Activated CD4-positive, alpha-beta T cell treated with anti-CD3 and anti-CD28 coated beads, Interleukin-2, amount 50 U/mL, for 48 hours (primary cell): ENCODE measurements at regions not wholly inside any gene's neighbourhood (a gene's known extent, or its start where the extent isn't known, plus 50 kb on each side); places are given as distances from the start of the nearest gene placed in this dataset.

Experiments used
- DNase-seq, 2 experiments: peaks; one replicate each; pipeline ENCODE4 v3.0.0-alpha.2; 2020

DNA sequence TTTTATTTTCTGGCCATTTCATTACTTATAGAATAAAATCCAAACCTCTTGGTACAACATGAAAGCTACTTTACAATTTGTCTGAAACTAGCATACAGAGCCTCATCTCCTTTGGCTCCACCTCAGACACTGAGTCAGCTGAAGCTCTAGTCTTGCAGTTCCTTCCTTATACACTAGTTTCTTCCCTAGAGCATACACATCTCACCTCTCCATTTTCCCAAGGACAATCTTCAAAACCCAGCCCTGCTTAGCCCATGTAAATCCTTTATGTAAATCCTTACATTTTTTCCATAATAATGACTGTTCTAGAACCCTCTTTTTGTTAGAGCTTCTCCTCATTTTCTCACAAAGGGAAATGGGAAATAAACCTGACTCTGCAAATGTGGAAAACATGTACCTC lies 463.4 kb downstream of the SLC16A7 start:
- DNase-seq, result no peak

DNA sequence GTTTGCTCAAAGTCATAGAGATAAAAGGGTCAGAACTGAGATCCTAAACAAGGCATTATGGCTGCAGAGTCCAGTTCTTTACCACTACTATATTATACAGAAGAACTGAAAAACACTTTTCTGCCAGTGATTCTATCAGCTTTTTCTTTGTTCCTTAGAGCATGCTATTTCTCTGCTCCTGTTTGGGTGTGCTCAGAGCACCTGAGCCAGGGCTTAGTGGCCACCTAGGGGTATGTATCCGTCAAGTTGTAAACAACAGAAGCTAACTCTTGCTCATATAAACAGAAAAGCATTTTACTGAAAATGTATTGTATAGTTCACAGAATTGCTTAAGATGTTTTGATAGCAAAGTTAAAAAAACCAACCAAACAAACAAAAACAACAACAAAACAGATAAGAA lies 470.8 kb downstream of the SLC16A7 start:
- DNase-seq, result no peak

DNA sequence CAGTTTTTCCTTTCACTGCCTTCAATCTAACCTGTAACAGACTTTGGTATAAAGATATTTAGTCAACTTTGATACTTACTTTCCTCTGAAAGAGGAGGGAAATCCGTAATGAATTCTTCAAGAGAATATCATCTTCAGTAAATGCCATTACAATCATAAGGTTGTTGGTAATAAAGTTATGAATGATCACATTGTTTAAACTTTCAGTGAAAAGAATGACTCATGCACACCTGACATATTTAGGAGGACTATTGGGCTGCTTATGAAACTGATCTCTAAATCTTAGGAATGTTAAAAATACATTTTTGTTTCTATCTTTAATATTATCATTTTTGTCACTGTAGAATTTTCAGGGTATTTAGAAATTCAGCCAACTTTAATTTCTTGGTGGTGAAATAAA lies 474.7 kb downstream of the SLC16A7 start:
- no peak for DNase-seq

DNA sequence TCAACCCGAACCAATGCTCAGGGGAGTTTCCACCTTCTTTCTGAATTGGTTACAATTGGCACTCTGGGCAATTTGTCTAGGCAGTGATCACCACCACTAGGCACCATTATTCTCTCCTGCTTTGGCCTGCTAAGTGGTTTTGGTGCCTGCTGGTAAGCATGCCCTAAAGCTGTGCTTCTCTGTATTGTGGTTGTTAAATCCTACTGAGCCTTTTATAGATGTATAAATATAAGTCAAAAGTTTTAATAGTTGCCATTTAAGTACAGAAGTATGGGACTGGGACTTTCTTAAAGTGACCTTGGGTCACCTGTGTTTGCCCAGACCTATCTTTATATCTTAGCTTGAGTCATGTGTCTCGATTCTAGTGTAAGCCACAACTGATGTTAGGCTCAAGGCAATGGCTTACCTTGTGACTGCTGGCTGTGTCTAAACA lies 475.9 kb downstream of the SLC16A7 start:
- DNase-seq, result no peak

DNA sequence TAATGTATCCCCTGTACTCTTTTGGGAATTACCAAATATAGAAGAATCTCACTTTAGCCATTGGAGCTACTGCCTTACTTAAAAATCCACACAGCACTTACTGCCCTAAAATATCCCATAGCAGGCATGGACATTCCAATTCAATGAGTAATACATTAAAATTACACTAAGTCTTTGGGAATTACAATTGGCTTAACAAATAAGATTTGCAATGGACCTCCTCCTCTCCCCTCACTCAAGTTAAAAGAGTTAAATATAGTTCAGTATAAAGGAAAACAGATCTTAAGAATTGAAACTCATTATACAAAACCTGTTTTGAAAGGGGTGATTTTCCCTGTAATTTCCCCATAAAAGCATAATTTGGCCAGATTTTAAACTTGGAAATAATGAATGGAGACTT lies 477.1 kb downstream of the SLC16A7 start:
- DNase-seq, result no peak

DNA sequence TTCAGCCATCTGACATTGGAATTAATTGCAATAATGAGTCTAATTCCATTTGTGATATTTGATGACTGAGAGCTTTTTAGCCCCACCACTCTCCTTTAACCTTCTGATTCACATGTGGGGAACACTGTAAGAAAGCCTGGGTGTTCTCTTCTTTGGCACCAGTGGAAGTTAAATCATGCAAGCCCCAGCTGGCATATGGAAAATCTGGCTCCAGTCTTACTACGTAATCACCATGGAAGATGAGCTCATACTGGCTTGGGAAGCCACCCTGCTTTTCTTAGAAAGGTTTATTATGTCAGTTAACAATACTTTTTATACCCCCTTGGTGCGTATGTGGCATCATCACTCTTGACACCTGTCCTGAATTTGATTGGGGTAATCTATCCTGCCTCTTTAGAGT lies 479.3 kb downstream of the SLC16A7 start:
- no peak for DNase-seq

DNA sequence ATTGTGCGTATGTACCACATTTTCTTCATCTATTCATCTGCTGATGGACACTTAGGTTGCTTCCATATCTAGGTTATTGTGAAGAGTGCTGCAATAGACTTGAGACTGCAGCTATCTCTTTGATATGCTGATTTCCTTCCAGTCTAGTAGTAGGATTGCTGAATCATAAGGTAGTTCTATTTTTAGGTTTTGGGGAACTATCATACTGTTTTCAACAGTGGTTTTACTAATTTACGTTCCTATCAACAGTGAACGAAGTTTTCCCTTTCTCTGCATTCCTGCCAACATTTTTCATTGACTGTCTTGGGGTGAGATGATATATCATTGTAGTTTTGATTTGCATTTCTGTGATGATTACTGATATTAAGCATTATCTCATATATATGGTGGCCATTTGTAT lies 482.2 kb downstream of the SLC16A7 start:
- DNase-seq, result no peak

DNA sequence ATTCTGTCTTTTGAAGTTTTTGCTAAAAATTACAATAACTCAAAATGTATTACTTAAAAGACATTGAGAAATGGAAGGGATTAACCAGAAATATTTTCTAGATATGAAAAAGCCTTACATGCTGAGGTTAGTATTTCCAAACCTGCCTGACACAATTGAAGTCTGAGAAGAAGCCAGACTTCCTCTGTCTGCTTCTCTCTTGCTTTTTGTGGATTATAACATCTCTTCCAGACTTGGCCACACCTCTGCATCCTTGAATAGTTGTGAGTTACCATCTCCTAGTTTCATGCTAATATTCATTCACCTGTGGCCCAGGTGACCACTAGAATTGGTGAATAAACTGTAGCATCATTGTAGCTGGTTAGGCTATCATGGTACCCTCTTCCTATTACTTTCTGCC lies 497.6 kb downstream of the SLC16A7 start:
- DNase-seq, result no peak

DNA sequence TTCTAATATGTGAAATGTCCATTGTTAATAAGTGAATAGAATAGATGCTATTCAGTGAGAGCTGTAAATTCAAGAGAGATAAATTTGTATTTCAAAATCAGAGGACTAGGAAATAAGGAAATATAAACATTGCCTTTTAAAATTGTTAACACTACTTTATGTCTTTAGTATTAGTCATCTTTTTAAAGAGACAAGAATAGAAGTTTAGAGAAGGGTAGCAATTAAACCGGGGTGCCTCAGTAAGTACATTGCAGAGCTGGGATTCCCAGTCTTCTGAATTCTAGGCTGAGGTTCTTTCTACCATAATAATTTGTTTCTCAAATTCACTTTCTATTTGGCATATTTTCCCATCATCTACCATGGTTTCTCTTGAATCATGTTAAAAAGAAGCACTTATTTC lies 498.6 kb downstream of the SLC16A7 start:
- no peak for DNase-seq

DNA sequence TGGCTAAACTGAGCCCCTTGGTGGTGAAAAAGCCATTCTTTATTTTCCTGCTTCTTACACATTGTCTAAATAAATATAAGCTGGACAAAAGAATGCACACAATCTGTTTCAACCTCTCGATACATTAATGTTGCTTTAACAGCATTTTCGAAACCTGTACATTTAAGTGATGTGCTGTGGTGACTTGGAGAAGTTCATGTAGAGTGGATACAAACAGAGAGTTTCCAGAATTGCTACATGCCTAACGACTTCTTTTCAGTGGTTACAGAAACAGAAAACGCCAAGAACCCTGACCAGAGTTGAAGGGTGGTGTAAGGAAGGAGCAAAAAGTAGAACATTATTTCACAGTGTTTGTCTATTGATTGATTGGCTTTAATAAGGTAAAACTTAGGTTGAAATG lies 500.9 kb downstream of the SLC16A7 start:
- DNase-seq, result no peak

DNA sequence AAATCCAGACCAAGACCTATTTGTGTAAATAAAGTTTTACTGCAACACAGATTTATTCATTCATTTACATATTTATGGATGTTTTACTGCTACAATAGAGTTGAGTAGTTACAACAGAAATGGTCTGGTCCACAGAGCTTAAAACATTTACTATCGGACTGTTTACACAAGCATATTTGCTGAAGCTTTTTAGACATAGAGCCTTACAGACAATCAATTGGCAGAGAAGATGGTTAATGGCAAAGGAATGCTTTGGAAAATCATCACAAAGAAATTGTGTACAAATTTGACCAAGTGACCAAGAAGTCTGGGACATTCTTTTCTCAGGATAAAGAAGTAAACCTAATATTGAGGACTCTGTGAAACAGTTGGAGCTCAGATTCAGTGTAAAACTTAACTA lies 504.3 kb downstream of the SLC16A7 start:
- no peak for DNase-seq

DNA sequence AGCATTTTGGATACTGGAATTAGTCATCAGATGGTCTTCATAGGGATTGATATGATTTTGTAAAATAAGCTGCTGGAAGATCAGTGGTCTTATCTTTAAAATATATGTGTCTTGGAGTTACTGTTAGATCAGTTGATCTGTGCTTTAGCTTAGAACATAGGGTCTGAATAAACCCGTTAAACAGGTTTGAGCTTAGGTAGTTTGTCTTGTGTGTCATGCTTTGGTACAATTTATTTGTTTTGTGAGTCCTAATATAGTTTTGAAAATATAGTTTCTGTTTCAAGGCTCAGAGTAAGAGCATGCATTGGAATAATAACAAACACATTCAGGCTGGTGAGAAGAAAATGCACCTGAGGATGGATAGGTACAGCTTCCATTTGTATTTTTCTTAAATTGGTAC lies 505.0 kb downstream of the SLC16A7 start:
- DNase-seq, result no peak

DNA sequence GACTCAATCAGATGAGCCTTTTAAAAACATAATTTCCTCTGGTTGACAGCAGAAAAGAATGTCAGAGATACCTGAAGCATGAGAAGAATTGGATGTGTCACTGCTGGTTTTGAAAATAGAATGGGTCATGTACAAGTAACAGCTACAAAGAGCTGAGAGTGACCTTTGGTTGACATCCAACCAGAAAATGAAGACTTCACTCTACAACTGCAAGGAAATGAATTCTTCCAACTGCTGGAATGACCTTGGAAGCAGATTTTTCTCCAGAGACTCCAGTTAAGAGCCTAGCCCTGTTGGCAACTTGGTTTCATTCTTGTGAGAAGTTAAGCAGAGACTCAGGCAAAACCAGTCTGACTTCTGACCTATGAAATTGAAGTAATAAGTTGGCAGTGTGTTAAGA lies 505.9 kb downstream of the SLC16A7 start:
- no peak for DNase-seq

DNA sequence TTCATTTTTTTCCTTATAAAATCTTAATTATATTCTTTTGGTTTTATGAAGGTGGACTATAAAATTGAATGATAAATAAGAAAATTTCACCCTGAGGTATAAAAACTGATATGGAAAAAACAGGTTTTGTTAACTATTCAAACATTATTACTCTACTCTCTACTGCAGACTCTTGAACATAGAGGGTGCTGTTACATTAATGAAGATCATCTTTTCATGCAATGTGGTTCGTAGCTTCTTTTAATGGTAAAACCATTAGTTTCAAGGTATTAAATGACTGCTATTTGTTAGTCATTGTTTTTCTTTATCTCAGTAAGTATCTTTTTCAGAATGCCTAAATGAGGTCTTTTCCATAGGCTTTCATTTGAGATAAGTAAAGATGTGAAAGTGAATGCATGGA lies 510.4 kb downstream of the SLC16A7 start:
- DNase-seq, result no peak

DNA sequence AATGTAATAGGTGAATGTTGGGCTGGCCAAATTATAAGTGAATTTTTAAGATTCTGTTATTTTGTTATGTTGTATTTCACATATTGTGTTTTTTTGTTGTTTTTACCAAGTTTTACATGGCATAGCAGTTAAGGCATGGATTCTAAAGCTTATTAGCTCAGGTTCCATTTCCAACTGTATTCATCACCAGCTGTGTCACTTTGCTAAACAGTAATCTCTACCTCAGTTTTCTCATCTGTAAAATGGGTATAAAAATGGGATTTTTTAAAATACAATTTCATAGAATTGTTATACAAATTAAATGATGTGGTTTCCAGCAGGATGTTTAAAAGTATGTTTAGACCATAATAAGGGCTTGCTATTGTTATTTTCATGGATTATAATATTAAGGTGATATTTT lies 512.2 kb downstream of the SLC16A7 start:
- DNase-seq, result no peak

DNA sequence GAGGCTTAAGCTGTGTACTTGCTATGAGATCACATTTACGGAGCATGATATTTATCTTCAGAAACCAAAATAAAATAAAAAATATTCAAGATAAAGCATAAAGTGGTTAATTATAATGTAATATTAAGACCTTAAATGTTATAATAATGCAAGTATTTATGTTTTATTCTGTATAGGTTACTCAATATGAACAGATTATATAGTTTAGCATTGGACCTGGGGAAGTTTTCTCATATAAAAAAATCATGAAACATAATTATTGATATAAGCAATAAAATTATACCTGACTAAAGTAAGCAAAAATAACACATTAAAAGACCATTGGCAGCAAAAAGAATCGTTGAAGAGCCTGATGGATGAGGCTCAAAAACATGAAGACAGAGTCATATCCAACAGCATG lies 516.2 kb downstream of the SLC16A7 start:
- DNase-seq, result no peak

DNA sequence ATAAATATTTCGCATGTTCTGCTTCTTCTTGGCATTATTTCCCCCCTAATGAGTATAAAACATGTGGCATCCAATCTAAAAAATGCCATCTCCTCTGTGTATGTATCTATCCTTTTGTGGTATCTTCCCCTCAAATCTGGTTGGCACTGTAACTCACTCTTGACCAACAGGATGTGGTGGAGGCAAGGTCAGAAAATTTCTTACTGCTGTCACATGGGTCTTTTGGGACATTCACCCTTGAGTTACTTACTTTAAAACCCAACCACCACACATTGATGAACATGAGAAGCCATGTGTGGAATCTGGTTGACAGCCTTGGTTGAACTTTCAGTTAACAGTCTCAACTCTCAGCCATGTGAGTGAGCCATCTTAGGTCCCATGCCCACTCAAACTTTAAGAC lies 516.9 kb downstream of the SLC16A7 start:
- no peak for DNase-seq

DNA sequence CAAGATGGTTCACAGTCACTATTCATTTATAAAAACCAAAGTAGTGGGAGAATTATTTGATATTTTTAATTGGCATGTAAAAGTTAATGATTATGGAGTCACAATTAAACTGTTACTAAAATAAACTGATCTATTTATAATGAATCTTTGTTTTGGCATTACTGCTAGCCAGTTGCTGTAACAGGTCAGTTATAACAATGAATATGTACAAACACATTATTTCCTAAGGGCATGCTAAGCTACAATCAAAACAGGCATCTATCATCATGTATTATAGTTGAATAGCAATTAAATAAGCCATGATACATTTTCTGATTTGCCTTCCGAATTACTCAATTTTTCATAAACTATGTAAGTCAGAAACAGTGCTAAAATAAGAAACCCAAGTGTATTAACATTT lies 518.3 kb downstream of the SLC16A7 start:
- no peak for DNase-seq

DNA sequence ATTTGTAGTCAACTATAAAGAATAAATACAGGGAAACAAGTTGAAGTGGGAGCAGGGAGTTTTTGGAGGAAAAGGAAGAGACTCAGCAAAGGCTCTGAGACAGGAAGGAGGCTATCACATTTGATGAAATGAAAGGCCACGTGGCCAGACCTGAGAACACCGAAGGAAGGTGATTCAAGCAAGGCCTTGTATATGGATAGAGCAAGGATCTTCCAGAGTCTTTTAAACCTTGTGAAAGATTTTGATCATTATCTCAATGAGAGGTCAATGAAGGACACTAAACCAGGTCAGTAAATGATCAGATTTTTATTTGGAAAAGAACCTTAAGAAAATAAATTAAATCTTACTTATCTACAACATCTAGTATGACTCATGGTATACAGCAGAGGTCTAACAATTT lies 523.5 kb downstream of the SLC16A7 start:
- DNase-seq, result no peak

DNA sequence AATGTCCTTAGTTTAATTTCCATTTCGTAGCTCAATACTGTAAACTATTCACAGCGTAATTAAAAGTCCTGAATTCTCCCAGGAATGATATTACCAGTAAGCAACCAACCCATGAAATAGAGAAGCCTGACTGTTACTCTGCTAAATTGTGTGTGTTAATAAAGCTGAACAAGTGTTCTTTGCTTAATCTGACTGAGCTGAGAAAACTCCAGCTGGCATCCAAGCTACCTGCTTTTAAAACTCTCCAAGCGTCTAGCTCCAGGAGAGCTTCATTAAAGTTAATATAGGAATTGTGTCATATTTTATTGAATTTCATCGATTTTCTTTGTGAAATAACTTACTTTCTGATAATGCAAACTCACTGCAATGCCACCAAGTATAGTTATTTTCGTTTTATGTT lies 524.4 kb downstream of the SLC16A7 start:
- DNase-seq, result no peak

DNA sequence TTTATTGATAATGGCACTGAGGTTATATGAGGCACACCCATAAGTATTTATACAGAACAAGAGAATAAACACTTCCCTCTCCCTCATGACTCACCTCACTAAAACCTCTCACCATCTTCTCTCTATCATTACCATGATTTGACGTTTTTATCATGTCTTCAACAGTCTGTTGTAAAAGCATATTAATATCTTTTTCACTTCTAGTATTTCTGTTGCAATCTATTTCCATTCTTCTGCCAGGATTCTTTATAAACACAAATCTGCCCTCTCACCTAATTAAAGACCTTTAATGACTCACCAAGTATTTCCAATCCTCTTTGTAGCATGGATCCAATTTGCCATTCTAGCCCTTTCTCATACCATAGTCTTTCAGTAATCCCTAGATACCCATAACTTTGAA lies 527.7 kb downstream of the SLC16A7 start:
- DNase-seq, result no peak

DNA sequence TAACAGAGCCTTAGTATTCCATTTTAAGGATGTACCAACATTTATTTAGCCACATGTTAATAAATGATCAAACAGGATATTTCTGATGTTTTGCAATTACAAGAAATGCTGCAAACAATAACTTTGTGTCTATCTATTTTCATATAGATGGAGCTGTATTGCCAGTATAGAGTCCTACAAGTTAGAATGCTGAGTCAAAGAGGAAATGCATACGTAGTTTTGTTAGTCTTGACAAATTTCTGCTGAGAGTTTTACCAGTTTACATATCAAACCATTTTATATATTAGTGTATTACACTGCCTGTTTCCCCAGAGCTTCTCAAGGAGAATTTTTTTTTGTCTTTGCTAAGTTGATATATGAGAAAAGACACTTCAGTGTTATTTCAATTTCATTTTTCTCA lies 541.7 kb downstream of the SLC16A7 start:
- DNase-seq, result no peak

DNA sequence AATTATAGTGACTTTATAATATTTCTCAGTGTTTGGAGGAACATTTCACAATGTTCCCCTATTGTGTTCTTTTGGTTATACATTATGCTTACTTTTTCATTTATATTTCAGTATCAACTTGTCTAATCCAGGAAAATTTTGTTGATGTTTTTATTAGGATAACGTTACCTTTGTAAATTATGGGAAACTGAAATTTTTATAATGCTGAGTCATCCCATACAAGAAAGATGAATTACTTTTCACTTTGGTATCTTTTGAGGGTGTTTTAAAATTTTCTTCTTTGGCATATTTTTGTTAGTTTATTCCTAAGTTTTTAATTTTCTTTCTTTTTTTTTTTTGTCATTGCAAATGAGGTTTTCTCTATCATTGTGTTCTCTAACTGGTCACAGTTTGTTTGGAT lies 542.7 kb downstream of the SLC16A7 start:
- no peak for DNase-seq

DNA sequence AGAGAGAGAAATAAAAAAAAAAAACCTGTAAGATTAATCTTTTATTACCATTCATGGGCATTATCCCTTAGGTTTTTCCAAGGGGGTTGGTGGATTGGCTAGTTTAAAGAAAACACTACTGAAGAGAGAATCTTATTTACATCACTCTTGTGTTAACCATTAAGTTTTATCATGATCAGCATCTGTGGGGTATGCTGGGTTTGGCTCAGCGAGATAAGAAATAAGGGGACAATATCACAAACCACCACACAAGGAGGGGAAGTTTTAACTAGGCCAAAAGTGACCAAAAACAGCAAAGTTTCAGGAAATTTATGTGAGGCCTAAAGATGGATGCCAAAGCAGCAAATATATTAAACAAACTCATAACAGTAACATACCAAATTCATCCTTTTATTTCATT lies 548.6 kb downstream of the SLC16A7 start:
- DNase-seq, result no peak

DNA sequence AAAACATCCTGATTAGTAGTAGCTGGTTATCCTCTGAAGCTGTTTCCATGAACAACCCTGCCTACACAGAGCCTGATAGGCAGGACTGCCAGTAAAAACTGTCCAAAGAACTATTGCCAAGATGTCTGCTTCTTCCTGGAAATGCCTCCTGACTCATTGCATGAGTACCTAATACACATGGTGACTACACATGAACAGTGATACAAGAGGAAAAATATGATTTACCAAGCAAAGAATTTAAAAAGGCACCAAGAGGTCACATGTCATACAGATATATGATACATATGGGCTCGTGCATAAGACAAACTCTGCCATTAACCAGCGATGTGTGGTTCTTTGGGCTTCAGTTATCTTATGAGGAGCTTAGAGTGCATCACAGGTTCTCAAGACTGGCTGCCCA lies 552.3 kb downstream of the SLC16A7 start:
- DNase-seq, result no peak

DNA sequence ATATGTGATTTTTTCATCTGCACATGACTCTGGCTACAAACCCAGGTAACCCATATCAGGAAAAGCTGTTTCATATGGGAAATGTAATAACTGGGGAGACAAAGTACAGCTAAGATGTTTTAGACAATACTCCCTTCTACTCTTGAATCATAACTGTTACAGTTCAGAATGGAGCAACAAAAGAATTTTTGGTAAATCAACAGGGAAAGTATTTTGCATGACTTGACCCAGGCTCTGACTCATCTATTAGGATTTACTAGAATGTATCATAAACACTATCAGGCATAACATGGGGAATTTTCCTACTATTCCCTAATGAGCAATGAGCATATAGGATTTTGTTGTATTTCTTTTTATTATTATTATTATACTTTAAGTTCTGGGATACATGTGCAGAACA lies 553.0 kb downstream of the SLC16A7 start:
- no peak for DNase-seq
